ENCODE measurements at regions not wholly inside any gene's neighbourhood (a gene's known extent, or its start where the extent isn't known, plus 50 kb on each side); places are given as distances from the start of the nearest gene placed in this dataset.
A peak's percentile ranks its signal among the peaks of the same experiment; 100 is the strongest.

DNA sequence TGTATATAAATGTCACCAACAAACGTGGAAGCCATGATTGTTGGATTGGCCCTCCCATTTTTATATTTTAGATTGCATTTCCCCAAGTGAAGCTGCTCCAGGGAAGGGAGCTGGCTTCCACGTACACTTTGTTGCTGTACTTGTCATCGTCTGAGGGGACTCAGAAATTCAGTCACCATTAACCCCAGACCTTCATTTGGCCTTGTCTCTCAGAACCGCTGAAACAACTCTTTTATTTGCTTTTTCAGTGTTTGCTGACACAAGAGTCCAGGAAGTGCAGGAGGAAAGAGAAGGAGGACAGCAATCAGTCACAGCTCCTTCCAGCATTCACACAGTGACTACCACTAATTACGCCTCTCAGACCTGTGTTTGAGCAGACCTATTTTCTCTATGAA is 276.5 kb downstream of the TBL1XR1 start:
- Mint-ChIP-seq H3K36me3 (peaks cover 1% of the 10 kb centered on the region), H3K4me3 (no peak overlapping the region), H3K27me3 (peaks cover 2% of the 10 kb centered on the region), H3K9me3 (no peaks in the 10 kb centered on the region), H3K4me1 (no peaks in the 10 kb centered on the region), H3K27ac (no peak overlapping the region)

DNA sequence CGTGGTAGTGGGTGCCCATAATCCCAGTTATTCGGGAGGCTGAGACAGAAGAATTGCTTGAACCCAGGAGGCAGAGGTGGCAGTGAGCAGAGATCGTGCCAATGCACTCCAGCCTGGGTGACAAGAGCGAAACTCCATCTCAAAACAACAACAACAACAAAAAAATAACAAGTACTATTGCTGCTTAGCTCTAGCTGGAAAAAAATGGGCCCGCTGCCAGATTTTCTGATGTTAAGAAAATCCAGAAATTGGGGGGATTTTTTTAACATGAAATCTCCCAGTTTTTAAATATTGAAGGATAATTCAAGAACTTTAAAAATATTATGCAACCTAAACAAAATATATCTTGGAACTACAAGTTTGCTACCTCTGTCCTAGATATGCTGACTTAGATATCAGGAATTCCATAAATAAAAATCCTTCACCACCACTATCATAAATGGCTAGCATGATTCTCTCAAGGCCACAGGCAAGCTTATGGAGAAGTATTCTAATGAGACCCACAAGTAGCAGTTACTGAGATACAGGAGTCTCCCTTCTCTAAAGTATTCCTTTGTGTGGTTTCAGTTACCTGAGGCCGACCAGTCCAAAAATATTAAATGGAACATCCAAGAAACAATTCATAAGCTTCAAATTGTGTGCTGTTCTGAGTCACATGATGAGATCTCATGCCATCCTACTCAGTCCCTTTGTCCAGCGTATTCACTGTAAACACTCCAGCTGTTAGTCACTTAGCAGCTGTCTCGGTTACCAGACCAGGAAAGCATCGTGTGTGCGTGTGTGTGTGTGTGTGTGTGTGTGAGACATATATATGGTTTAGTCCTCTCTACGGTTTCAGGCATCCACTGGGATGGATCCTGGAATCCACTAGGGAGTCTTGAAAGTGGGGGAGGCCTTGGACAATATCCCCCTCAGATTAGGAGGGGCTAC is 277.2 kb downstream of the TBL1XR1 start:
- Mint-ChIP-seq H3K9me3 (no peaks in the 10 kb centered on the region), H3K4me1 (no peaks in the 10 kb centered on the region), H3K4me3 (no peak overlapping the region), H3K27me3 (peaks cover 2% of the 10 kb centered on the region), H3K36me3 (peaks cover 1% of the 10 kb centered on the region), H3K27ac (no peak overlapping the region)

DNA sequence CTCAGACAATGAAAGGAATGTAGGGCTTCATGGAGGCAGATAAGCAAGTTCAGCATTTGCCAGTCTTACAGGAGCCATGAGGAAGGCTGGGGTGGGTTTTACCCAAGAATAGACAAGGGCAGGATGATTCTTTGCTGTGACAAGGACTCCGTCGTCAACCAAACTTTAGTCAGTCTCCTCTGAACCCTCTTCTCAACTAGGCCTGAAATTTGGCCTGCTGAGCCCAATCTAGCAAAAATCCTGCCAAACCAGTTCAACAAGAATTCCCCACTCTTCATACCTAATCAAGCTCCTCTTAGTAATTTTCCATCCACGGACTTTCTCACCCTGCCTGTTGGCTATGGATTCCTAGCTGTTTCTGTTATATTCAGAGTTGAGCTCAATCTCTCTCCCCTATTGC is 280.5 kb downstream of the TBL1XR1 start:
- Mint-ChIP-seq H3K9me3 (no peaks in the 10 kb centered on the region), H3K4me3 (no peak overlapping the region), H3K27me3 (peaks cover 2% of the 10 kb centered on the region), H3K4me1 (no peaks in the 10 kb centered on the region), H3K36me3 (no peaks in the 10 kb centered on the region), H3K27ac (no peak overlapping the region)

DNA sequence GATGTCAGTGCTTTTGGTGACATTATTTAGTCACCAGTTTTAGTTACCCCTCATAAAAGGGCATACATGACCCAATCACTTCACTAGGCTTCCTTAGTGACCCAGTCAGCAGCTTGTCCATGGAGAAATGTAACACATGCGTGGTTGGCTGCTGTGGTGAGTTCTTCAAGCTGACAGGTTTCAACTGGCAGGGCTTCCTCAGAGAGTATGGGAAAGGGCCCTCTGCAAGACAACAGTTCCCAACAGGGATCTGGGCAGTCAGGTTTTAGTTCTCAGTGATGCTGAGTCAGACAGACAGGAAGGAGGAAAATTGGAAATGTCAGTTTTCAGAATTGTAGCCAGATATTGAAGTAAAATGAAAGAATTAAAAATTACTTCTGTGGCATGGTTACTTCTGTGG is 282.5 kb downstream of the TBL1XR1 start:
- no peaks in the 10 kb centered on the region for H3K9me3 Mint-ChIP-seq
- peaks cover 2% of the 10 kb centered on the region for H3K27me3 Mint-ChIP-seq
- no peak overlapping the region for H3K4me3 Mint-ChIP-seq
- H3K27ac Mint-ChIP-seq, result no peak overlapping the region
- H3K36me3 Mint-ChIP-seq, result no peaks in the 10 kb centered on the region
- no peaks in the 10 kb centered on the region for H3K4me1 Mint-ChIP-seq

DNA sequence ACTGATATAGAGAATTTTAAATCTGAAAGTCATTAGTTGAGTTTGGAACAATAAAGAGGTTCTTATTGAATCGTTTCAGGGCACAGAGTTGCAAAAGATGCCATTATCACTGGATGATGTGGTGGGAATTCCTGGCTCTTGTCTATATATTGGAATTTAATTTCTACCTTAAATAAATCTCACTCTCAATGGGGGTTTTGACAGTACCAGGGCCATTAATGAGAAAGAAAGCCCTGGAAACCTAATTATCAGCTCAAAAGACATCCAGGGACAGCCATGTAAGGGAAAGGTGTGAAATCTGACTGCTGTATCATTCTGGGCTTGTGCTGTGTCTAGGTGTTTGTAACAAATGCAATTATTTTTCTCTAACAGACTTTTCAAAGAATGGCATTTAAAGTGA is 285.7 kb downstream of the TBL1XR1 start:
- Mint-ChIP-seq H3K4me1 (no peaks in the 10 kb centered on the region), H3K27me3 (no peaks in the 10 kb centered on the region), H3K27ac (no peak overlapping the region), H3K4me3 (no peak overlapping the region), H3K36me3 (no peaks in the 10 kb centered on the region), H3K9me3 (no peaks in the 10 kb centered on the region)

DNA sequence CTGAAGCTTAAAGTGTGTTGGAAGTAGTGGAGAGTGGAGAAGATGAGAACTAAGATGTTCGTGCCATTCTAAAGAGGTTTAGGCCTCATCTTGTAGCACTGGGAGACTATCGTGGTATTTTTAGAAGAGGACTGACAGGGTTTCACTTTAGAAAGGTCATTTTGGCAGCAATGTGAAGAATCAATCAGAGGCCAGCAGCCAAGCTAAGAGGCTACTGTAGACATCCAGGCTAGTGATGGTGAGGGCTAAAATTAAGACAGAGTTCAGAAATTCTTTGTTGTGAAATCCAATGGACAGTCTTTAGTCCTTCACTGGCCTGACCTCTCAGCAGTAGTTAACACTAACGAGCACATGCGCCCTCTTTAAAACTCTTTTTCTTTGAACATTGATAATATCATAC is 288.2 kb downstream of the TBL1XR1 start:
- Mint-ChIP-seq H3K9me3 (no peaks in the 10 kb centered on the region), H3K4me1 (no peaks in the 10 kb centered on the region), H3K36me3 (no peaks in the 10 kb centered on the region), H3K4me3 (no peak overlapping the region), H3K27ac (no peak overlapping the region), H3K27me3 (no peaks in the 10 kb centered on the region)

DNA sequence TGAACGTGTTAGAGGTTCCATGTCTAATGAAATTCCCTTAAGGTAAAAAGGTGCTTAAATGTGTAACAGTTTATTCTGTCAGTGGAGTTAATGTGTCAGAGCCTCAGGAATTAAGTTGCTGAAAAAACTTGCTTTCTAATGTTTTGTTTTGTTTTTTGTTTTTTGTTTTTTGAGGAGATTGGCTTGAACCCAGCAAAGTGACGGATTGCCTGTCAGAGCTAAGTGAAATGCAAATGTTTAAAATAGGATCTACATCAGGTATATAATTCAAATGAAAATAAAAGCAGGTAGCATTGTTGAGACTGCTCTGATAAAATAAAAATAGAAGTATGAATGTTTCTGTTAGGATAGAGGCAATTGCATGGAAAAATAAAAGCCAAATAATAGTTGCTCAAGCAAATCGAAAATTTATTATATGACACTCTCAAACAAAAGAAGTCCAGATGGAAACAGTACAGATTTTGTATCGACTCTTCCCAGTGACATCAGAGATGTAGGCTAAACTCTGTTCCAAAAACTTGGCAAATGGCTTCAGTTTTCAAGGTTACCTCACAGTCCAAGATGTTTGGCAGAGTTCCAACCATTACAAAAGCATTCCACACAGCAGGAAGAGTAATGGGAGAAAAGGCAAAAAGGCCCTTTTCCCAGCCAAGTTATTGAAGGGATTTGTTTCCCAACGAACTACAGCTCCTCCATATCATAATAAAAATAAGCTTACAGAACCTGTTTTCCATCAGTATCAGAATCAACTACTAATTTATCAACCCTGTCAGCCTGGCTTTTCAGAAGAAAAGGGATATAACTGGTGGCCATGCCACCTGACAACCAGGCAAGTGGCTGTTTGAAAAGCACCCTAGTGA is 291.0 kb downstream of the TBL1XR1 start:
- H3K36me3 Mint-ChIP-seq, result no peaks in the 10 kb centered on the region
- H3K4me1 Mint-ChIP-seq, result no peaks in the 10 kb centered on the region
- H3K27me3 Mint-ChIP-seq, result no peaks in the 10 kb centered on the region
- H3K4me3 Mint-ChIP-seq, result no peak overlapping the region
- H3K9me3 Mint-ChIP-seq, result peaks cover 0 to 2% (median 0%) of the 10 kb centered on the region in 3 donors
- no peak overlapping the region for H3K27ac Mint-ChIP-seq

DNA sequence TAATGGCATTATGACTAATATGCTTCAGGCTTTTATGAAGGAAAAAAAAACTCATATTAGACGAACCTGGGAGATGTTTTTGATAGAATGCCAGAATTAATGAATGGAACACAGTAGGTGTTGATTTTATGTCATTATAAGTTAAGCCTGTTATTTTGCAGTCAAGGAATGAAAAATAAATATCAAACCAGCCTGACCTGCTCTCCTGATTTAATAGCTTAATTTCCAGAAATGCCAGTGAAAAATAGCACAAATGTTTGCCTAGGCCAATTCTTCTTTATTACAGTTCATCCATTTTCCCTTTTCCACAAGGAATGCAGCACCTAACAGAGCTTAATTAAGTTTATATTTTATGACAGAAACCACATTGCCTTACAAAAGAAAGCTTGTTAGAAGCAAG is 292.0 kb downstream of the TBL1XR1 start:
- H3K4me1 Mint-ChIP-seq, result no peaks in the 10 kb centered on the region
- peaks cover 0 to 2% (median 0%) of the 10 kb centered on the region in 3 donors for H3K9me3 Mint-ChIP-seq

DNA sequence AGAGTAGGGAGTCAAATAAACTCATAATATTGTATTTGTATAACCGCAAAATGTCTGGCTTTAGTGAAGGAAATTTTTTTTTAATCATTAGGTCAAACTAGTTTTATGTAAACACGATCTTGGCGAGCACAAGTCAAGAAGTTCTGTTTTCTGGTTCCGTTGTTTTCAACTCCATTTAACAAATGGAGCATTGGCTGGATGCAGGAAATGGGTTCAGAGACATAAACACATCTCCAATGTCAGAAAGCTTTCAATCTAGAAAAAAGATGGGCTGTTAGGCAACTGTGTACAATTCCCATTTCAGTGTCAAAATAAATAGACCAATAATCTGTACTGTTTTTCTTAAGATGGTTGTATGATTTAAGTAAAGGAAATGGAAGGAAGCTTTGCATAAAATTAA is 292.8 kb downstream of the TBL1XR1 start:
- Mint-ChIP-seq H3K4me3 (no peak overlapping the region), H3K27ac (no peak overlapping the region), H3K27me3 (peaks cover 6% of the 10 kb centered on the region), H3K9me3 (peaks cover 0 to 2% (median 0%) of the 10 kb centered on the region in 3 donors), H3K36me3 (no peaks in the 10 kb centered on the region), H3K4me1 (no peaks in the 10 kb centered on the region)

More for the DNA sequence above, 292.0 kb downstream of the TBL1XR1 start:
- no peak overlapping the region for H3K4me3 Mint-ChIP-seq
- H3K27me3 Mint-ChIP-seq, result no peaks in the 10 kb centered on the region
- no peak overlapping the region for H3K27ac Mint-ChIP-seq
- H3K36me3 Mint-ChIP-seq, result no peaks in the 10 kb centered on the region

DNA sequence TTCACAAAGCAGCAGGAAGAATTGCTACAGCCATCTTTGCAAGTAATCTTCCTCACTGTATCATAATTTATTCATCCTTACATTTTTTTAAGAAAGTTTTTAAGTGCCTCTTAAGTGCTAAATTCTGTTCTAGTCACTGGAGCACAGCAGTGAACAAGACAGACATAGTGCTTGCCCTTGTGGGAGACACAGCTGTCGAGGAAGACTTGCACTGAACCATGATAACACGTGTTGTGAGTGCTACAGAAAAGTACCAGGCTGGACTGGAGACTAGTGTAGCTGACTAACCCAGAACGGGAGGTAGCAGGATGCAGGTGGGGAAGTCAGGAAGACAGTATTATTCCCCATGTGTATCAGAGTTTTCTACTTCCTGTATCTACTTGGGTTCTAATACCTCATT is 300.6 kb downstream of the TBL1XR1 start:
- Mint-ChIP-seq H3K4me3 (no peak overlapping the region), H3K27ac (no peak overlapping the region), H3K4me1 (no peaks in the 10 kb centered on the region), H3K9me3 (peaks cover 0 to 5% (median 4%) of the 10 kb centered on the region in 3 donors), H3K36me3 (no peaks in the 10 kb centered on the region), H3K27me3 (peaks cover 16% of the 10 kb centered on the region)

DNA sequence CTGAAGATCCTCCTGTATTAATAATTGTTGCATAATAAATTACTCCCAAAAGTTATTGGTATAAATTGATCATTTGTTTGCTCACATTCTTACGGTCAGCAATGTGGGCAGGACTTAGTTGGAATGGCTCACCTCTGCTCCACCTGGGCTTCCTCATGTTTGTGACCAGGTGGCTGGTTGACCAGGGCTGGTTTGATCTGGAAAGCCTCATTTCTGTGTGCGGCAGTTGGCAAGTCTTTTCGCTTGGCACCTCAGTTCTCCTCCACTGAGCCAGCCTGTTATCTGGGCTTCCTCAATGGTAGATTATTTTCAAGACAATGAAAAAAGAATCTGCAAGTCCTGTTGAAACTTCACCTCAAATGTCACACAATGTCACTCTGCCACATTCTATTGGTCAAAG is 301.1 kb downstream of the TBL1XR1 start:
- Mint-ChIP-seq H3K27ac (no peak overlapping the region), H3K4me1 (no peaks in the 10 kb centered on the region), H3K36me3 (no peaks in the 10 kb centered on the region), H3K9me3 (peaks cover 0 to 5% (median 4%) of the 10 kb centered on the region in 3 donors), H3K4me3 (no peak overlapping the region), H3K27me3 (peaks cover 16% of the 10 kb centered on the region)

DNA sequence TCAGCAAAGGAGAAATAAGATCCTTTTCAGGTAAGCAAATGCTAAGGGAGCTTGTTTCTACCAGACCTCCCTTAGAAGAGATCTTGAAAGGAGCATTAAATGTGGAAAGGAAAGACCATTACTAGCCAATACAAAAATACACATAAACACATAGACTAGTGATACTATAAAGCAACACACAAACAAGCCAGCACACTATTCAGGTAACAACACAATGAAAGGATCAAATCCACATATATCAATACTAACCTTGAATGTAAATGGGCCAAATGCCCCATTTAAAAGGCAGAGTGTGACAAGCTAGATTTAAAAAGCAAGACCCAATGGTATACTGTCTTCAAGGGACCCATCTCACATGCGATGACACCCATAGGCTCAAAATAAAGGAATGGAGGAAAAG is 317.6 kb downstream of the TBL1XR1 start:
- H3K27me3 Mint-ChIP-seq, result peaks cover 6% of the 10 kb centered on the region
- no peak overlapping the region for H3K4me3 Mint-ChIP-seq
- no peaks in the 10 kb centered on the region for H3K36me3 Mint-ChIP-seq
- no peak overlapping the region for H3K27ac Mint-ChIP-seq
- H3K9me3 Mint-ChIP-seq, result peaks cover 0 to 16% (median 5%) of the 10 kb centered on the region in 3 donors
- H3K4me1 Mint-ChIP-seq, result no peaks in the 10 kb centered on the region

DNA sequence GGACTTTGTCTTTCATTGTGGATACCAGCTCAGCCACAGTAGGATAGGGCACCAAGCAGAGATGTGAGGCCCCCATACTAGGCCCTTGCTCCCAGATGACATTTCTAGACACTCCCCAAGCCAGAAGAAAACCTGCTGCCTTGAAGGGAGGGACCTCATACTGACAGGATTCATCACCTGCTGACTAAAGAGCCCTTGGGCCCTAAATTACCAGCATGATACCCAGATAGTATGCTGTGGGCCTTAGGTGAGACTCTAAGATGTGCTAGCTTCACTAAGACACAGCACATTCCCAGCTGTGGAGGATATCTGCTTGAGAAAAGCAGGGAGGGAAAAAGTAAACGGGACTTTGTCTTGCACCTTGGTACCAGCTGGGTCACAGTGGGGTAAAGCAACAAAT is 324.0 kb downstream of the TBL1XR1 start:
- Mint-ChIP-seq H3K4me3 (no peak overlapping the region), H3K27ac (peak overlapping the region in 1 of 3 donors; percentile 2), H3K36me3 (no peaks in the 10 kb centered on the region), H3K27me3 (peaks cover 5% of the 10 kb centered on the region), H3K4me1 (peaks cover 0 to 4% (median 0%) of the 10 kb centered on the region in 3 donors), H3K9me3 (peaks cover 2 to 12% (median 3%) of the 10 kb centered on the region in 3 donors)

DNA sequence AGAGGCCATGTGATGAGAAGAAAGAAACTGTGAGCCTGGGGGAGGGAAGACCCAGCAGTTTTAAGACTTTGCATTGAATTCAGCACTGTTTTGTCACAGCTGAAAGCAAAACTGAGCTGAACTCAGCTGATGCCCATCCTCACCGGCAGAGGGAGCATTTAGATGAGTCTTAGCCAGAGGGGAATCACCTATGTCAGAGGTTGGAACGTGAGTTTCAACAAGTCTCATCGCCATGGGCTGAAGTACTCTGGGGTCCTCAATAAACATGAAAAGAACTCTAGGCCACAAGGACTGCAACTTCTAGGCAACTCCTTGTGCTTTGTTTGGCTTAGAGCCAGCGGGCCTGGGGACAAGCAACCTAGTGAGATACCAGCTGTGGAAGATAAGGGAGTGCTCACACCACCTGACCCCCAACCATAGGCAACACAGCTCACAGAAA is 324.5 kb downstream of the TBL1XR1 start:
- Mint-ChIP-seq H3K27me3 (peaks cover 5% of the 10 kb centered on the region), H3K27ac (peak overlapping the region in 1 of 3 donors; percentile 2), H3K9me3 (peaks cover 2 to 12% (median 3%) of the 10 kb centered on the region in 3 donors), H3K4me1 (peaks cover 0 to 4% (median 0%) of the 10 kb centered on the region in 3 donors), H3K4me3 (no peak overlapping the region), H3K36me3 (no peaks in the 10 kb centered on the region)

DNA sequence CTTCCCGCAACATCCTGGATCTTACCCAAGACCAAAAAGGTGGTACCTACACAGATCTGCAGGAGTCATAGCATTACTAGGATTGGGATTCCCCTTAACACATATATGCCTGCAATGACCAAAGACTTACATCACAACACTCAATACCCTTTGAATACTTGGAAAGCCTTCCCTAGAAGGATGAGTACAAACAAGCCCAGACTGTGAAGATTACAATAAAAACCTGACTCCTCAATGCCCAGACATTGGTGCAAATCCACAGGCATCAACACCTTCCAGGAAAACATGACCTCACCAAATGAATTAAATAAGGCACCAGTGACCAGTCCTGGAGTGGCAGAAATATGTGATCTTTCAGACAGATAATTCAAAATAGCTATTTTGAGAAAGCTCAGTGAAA is 326.8 kb downstream of the TBL1XR1 start:
- Mint-ChIP-seq H3K4me3 (no peak overlapping the region), H3K4me1 (peaks cover 0 to 6% (median 0%) of the 10 kb centered on the region in 3 donors), H3K27me3 (peaks cover 4% of the 10 kb centered on the region), H3K36me3 (no peaks in the 10 kb centered on the region), H3K9me3 (peaks cover 2 to 5% (median 3%) of the 10 kb centered on the region in 3 donors), H3K27ac (no peak overlapping the region)
